Dendritic cell treated with granulocyte-macrophage colony-stimulating factor and Interleukin-4, amounts not matched to agents 40 ng/mL and 50 ng/mL, for 4 days (primary cell): ENCODE measurements at regions not wholly inside any gene's neighbourhood (a gene's known extent, or its start where the extent isn't known, plus 50 kb on each side); places are given as distances from the start of the nearest gene placed in this dataset.
"Not testable (repeated sequence)": the region's sequence is repeated elsewhere in the genome, so short reads cannot be mapped to it uniquely, and the experiment has no call there.

ENCODE experiments used
- H3K27ac Mint-ChIP-seq: one replicate; pipeline ENCODE4 v1.8.0; 2022; ENCODE audit warnings: mild to moderate bottlenecking, mixed read lengths
- H3K27me3 Mint-ChIP-seq: one replicate; pipeline ENCODE4 v1.8.0; 2022; ENCODE audit warnings: mild to moderate bottlenecking, mixed read lengths
- H3K36me3 Mint-ChIP-seq: one replicate; pipeline ENCODE4 v1.8.0; 2022; ENCODE audit warnings: low read depth, mixed read lengths
- H3K4me1 Mint-ChIP-seq: one replicate; pipeline ENCODE4 v1.8.0; 2022; ENCODE audit warnings: low read depth, mixed read lengths
- H3K4me3 Mint-ChIP-seq: one replicate; pipeline ENCODE4 v1.8.0; 2022; ENCODE audit warnings: mild to moderate bottlenecking, moderate library complexity, mixed read lengths
- H3K9me3 Mint-ChIP-seq: one replicate; pipeline ENCODE4 v1.8.0; 2022; ENCODE audit warnings: mixed read lengths
- intact Hi-C: fragments of 100-400 bp; cut with micrococcal nuclease; formaldehyde crosslinking; loops from one replicate; pipeline ENCODE4 v1.15.0; 2022

- Mint-ChIP-seq H3K36me3 (no peaks in the 10 kb centered on the region), H3K27ac (no peak overlapping the region), H3K9me3 (no peaks in the 10 kb centered on the region), H3K4me3 (no peak overlapping the region), H3K27me3 (no peaks in the 10 kb centered on the region), H3K4me1 (no peaks in the 10 kb centered on the region)
- intact Hi-C loops, result no loop called here
Observed at GRCh38 chr1:242813490-242814091, 289.1 kb upstream of the PLD5 start.

DNA sequence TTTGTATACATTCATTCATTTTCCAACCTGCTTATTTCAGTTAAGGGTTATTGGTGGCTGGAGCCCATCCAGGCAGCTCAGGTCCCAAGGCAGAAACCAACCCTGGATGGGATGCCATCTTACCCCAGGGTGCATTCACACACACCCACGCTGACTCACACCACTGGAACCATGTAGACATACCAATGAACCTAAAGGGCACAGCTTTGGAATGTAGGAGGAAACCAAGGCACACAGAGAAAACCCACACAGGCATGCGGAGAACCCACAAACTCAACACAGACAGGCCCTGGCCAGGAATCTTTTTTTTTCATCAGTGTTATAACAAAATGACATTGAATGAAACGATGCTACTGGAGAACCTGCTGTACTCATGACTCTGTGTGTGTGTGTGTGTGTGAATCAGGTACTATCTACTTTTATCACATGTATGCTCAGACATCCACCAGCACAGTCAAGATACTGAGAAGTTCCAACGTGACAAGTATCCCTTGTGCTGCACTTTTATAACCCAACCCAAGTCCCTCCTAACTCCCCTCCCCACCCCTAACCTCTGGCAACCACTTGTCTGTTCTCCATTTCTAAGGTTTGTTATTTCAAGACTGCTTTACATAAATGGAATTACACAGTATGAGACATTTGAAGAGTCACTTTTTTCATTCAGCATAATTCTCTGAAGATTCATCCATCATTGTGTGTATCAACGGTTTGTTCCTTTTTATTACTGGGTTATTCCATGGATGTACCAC is 286.8 kb upstream of the PLD5 start:
- Mint-ChIP-seq H3K27me3 (no peaks in the 10 kb centered on the region), H3K27ac (no peak overlapping the region), H3K4me1 (no peaks in the 10 kb centered on the region), H3K9me3 (no peaks in the 10 kb centered on the region), H3K4me3 (no peak overlapping the region), H3K36me3 (no peaks in the 10 kb centered on the region)
- intact Hi-C loops, result no loop called here

DNA sequence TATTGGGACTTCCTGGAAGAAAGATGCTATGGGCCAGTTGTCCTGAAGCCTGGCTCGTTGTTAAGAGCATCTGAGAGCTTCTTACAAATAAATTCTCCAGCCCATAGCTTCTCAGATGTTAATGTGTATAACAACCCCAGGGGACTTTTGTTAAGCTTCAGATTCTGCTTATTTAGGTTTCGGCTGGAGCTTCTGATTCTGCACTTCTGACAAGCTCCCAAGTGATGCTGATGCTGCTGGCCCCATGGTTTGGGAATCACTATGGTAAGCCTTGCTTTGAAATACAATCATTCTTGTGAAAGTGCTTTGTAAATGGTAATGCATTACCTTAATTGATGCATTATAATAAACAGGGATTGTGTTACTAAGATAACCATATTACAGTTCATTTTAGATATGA is 281.8 kb upstream of the PLD5 start:
- Mint-ChIP-seq H3K4me3 (no peak overlapping the region), H3K4me1 (no peaks in the 10 kb centered on the region), H3K36me3 (no peaks in the 10 kb centered on the region), H3K27ac (no peak overlapping the region), H3K9me3 (no peaks in the 10 kb centered on the region), H3K27me3 (no peaks in the 10 kb centered on the region)
- intact Hi-C loops, result no loop called here

GRCh38 chr1:242805360-242805759 is 280.9 kb upstream of the PLD5 start:
- intact Hi-C loops, H3K4me3 Mint-ChIP-seq, H3K36me3 Mint-ChIP-seq, H3K27me3 Mint-ChIP-seq, H3K27ac Mint-ChIP-seq, H3K9me3 Mint-ChIP-seq, H3K4me1 Mint-ChIP-seq: not testable (repeated sequence)

DNA sequence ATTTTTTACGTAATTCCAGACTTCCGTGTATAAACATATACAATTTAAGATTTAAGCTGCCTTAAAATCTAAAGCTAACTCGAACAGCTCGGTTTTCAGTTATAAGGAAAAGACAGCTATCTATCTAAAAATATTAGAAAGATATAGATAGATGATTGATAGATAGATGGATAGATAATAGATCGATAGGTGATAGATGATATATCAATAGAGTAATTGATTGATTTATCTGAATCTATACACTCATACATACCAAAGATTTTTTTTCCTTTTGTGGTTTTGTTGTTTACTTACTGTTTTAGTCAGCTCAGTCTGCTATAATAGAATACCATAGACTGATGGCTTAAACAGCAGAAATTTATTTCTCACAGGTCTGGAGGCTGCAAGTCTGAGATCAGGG is 278.5 kb upstream of the PLD5 start:
- Mint-ChIP-seq H3K4me1 (no peaks in the 10 kb centered on the region), H3K27me3 (no peaks in the 10 kb centered on the region), H3K9me3 (no peaks in the 10 kb centered on the region), H3K27ac (no peak overlapping the region), H3K4me3 (no peak overlapping the region), H3K36me3 (no peaks in the 10 kb centered on the region)
- intact Hi-C loops, result no loop called here

GRCh38 chr1:242800521-242800920 is 276.0 kb upstream of the PLD5 start:
- no peak overlapping the region for H3K4me3 Mint-ChIP-seq
- H3K4me1 Mint-ChIP-seq, result no peaks in the 10 kb centered on the region
- intact Hi-C loops, result no loop called here
- H3K27me3 Mint-ChIP-seq, result no peaks in the 10 kb centered on the region
- no peaks in the 10 kb centered on the region for H3K36me3 Mint-ChIP-seq
- H3K27ac Mint-ChIP-seq, result no peak overlapping the region
- no peaks in the 10 kb centered on the region for H3K9me3 Mint-ChIP-seq

DNA sequence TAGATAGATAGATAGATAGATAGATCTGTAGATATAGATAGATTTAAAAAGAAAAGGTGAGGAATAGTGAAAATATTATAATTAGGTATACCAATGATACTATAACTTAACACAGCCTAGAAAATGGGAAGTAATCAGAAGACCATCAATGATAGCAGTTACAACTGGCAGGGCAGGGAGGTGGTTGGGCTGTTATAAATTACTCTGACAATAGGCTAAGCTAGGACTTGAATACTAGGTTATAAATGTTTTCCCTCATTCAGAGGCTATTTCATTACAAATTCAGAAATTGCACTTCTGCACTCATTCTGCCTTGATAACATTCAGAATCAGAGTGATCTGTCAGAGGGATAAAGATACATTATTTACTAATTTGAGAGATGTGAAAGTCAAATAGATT is 273.4 kb upstream of the PLD5 start:
- intact Hi-C loops, result no loop called here
- H3K4me3 Mint-ChIP-seq, result no peak overlapping the region
- no peaks in the 10 kb centered on the region for H3K27me3 Mint-ChIP-seq
- no peak overlapping the region for H3K27ac Mint-ChIP-seq
- no peaks in the 10 kb centered on the region for H3K36me3 Mint-ChIP-seq
- H3K4me1 Mint-ChIP-seq, result no peaks in the 10 kb centered on the region
- no peaks in the 10 kb centered on the region for H3K9me3 Mint-ChIP-seq

- Mint-ChIP-seq H3K27ac (no peak overlapping the region), H3K4me1 (no peaks in the 10 kb centered on the region), H3K36me3 (no peaks in the 10 kb centered on the region), H3K9me3 (peaks cover 8% of the 10 kb centered on the region), H3K4me3 (no peak overlapping the region), H3K27me3 (no peaks in the 10 kb centered on the region)
- intact Hi-C loops, result no loop called here
Observed at GRCh38 chr1:242788771-242789170, 264.3 kb upstream of the PLD5 start.

DNA sequence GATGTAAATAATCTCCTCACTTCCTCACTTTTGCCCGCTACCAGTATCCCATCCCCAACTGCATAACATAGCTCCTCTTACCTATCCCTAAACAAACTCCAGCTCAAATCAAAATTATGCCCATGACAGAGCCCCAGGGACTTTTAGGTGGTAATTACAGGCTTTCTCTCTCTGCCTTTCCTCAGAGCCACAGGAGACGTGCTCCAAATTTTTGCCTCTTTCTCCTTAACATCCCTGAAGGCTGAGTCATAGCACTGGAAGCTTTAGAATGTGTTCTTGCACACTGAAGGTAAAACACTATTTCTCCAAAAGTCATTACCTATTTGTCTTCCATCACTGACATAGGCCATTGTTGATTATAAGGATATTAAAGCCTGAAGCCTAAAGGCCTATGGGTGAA is 263.5 kb upstream of the PLD5 start:
- intact Hi-C loops, result no loop called here
- Mint-ChIP-seq H3K4me1 (no peaks in the 10 kb centered on the region), H3K4me3 (no peak overlapping the region), H3K9me3 (peaks cover 8% of the 10 kb centered on the region), H3K36me3 (no peaks in the 10 kb centered on the region), H3K27ac (no peak overlapping the region), H3K27me3 (no peaks in the 10 kb centered on the region)

DNA sequence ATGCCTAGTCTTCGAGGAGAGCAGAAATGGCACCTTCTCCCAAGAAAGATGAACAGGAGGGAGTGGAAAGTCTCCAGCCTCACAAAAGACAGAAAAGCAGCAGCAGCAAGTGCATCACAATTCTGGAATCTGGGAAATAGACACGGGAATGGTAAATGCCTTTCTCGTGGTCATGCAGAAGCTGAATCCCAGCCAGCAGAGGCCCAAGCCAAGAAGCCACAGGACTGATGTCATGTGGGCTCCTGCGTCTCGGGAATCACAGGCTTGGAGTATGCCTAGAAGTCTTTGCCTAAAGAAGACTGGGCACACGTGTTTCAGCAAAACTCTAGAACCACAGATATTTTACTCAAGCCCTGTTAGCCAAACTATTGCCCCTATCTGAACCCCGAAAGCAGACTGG is 260.3 kb upstream of the PLD5 start:
- H3K36me3 Mint-ChIP-seq, result no peaks in the 10 kb centered on the region
- no peak overlapping the region for H3K27ac Mint-ChIP-seq
- no peaks in the 10 kb centered on the region for H3K9me3 Mint-ChIP-seq
- no peaks in the 10 kb centered on the region for H3K4me1 Mint-ChIP-seq
- intact Hi-C loops, result no loop called here
- no peak overlapping the region for H3K4me3 Mint-ChIP-seq
- H3K27me3 Mint-ChIP-seq, result no peaks in the 10 kb centered on the region

DNA sequence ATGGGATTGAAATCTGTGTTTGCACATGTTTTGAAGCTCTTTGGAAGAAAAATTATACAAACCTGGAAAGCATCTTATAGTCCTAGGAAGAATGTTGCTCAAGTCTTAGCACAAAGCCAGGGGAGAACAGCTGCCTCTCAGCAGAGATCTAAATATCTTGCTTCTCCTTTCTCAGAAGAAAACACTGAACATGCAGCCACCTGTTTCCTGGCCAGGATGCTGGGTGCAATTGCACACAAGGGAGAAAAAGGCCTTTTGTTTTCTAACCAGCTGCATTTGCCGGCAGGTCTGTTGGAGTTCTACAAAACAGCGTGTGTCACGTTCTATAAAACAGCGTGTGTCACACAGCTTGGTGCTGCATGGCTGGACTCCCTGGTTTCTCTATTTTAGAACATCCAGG is 259.6 kb upstream of the PLD5 start:
- no peak overlapping the region for H3K27ac Mint-ChIP-seq
- H3K9me3 Mint-ChIP-seq, result no peaks in the 10 kb centered on the region
- no peak overlapping the region for H3K4me3 Mint-ChIP-seq
- H3K36me3 Mint-ChIP-seq, result no peaks in the 10 kb centered on the region
- H3K27me3 Mint-ChIP-seq, result no peaks in the 10 kb centered on the region
- intact Hi-C loops, result no loop called here
- no peaks in the 10 kb centered on the region for H3K4me1 Mint-ChIP-seq

GRCh38 chr1:242774256-242774655 is 249.8 kb upstream of the PLD5 start:
- Mint-ChIP-seq H3K4me3 (no peak overlapping the region), H3K36me3 (no peaks in the 10 kb centered on the region), H3K4me1 (no peaks in the 10 kb centered on the region), H3K9me3 (peaks cover 19% of the 10 kb centered on the region), H3K27me3 (no peaks in the 10 kb centered on the region), H3K27ac (no peak overlapping the region)
- intact Hi-C loops, result no loop called here

DNA sequence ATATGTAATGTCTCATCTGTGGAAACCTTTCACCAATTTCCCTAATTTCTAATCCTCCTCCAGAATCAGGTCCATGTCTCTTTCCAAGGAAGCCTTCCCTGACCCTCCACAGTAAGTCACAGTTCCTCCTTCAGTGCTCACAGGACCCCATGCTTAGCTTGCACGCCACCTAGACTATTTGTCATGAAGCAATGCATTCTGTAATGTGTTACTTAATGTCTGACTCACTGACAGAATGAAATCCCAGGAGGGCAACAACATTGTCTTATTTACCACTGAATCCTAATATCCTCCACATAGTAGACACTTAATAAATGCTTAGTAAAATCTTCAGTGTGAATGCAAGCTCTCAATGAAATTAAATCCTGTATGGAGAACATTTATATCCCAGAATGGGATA is 245.9 kb upstream of the PLD5 start:
- no peaks in the 10 kb centered on the region for H3K27me3 Mint-ChIP-seq
- no peak overlapping the region for H3K4me3 Mint-ChIP-seq
- intact Hi-C loops, result no loop called here
- no peak overlapping the region for H3K27ac Mint-ChIP-seq
- H3K9me3 Mint-ChIP-seq, result peaks cover 21% of the 10 kb centered on the region
- no peaks in the 10 kb centered on the region for H3K36me3 Mint-ChIP-seq
- H3K4me1 Mint-ChIP-seq, result no peaks in the 10 kb centered on the region

DNA sequence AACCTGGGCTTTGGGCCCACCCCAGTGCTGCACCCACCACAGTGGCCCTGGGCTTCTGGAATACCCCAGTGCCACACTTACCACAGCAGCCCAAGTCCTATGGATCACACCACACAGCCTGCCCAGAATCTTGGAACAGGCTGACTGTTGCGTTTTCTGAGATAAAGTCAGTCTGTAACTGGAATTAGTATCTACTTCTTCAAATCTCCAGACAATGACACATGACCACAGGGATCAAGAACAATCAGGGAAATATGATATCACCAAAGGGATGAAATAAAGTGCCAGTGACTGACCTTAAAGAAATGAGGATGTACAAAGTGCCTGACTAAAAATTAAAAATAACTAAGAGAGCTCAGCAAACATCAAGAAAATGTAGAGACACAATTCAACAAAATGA is 239.7 kb upstream of the PLD5 start:
- H3K27me3 Mint-ChIP-seq, result no peaks in the 10 kb centered on the region
- no peaks in the 10 kb centered on the region for H3K36me3 Mint-ChIP-seq
- peaks cover 25% of the 10 kb centered on the region for H3K9me3 Mint-ChIP-seq
- H3K4me1 Mint-ChIP-seq, result no peaks in the 10 kb centered on the region
- H3K4me3 Mint-ChIP-seq, result no peak overlapping the region
- no peak overlapping the region for H3K27ac Mint-ChIP-seq
- intact Hi-C loops, result no loop called here

DNA sequence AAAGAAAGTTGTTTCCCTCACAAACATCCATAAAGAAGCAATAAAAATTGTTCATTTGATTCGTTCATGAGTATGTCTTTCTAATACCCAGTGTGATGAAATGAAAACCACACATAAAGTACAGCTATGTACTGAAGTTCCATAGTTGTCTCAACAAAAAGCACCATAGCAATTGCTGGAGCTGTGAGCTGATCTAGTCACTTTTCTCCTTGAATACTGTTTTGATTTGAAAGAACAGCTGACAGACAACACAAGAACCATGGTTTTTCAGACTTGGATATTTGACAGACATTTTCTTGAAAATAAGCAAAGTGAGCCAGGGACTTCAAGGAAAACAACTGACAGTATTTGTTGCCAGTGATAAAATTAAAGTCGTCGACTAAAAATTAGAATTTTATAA is 237.1 kb upstream of the PLD5 start:
- Mint-ChIP-seq H3K4me1 (no peaks in the 10 kb centered on the region), H3K9me3 (peaks cover 44% of the 10 kb centered on the region)
- intact Hi-C loops, result no loop called here

More for the DNA sequence above, 237.1 kb upstream of the PLD5 start:
- Mint-ChIP-seq H3K4me3 (no peak overlapping the region), H3K36me3 (no peaks in the 10 kb centered on the region), H3K27me3 (no peaks in the 10 kb centered on the region), H3K27ac (no peak overlapping the region)
